A673 (cell line): ENCODE measurements at regions not wholly inside any gene's neighbourhood (a gene's known extent, or its start where the extent isn't known, plus 50 kb on each side); places are given as distances from the start of the nearest gene placed in this dataset.

ENCODE experiments used
- BruUV-seq: library from RNA; stranded (reverse); fragments of 400-500 nt; replicated peaks from 2 replicates; lab custom pipeline; 2021; lab: Mats Ljungman, UMichigan
- CTCF ChIA-PET: fragments of 300-600 bp; sonication (Branson Sonifier 250); formaldehyde crosslinking; loops from one replicate; lab custom pipeline; 2022; ENCODE audit warnings: antibody characterized with exemption; lab: Charles Lee
- POLR2A ChIA-PET: fragments of 300-600 bp; sonication (Branson Sonifier 250); formaldehyde crosslinking; loops from one replicate; lab custom pipeline; 2022; ENCODE audit warnings: antibody characterized with exemption; ENCODE audit not compliant: low non-redundant PET; lab: Charles Lee
- DNase-seq: peaks from one replicate; pipeline ENCODE4 v3.0.0-alpha.2; 2015; ENCODE audit warnings: low spot score
- H3K27ac ChIP-seq: fragments of 200-600 bp; sonication (generic); 2 replicates; pipeline ENCODE4 v1.5.1; 2016; ENCODE audit warnings: mixed run types, low read depth, mild to moderate bottlenecking, mixed read lengths, antibody characterized with exemption, low read length; ENCODE audit not compliant: poor library complexity, severe bottlenecking
- H3K27me3 ChIP-seq: fragments of 200-600 bp; sonication (generic); replicated peaks from 2 replicates; pipeline ENCODE4 v1.6.1; 2017; ENCODE audit warnings: mixed run types, low read depth, mild to moderate bottlenecking, mixed read lengths, antibody characterized with exemption, low read length; ENCODE audit not compliant: insufficient read depth, poor library complexity
- H3K36me3 ChIP-seq: fragments of 200-600 bp; sonication (generic); 2 replicates; pipeline ENCODE4 v1.6.1; 2016; ENCODE audit warnings: mixed run types, mild to moderate bottlenecking, mixed read lengths, antibody characterized with exemption, low read length; ENCODE audit not compliant: insufficient read depth, poor library complexity, severe bottlenecking
- H3K4me1 ChIP-seq: fragments of 200-600 bp; sonication (generic); 2 replicates; pipeline ENCODE4 v1.6.1; 2017; ENCODE audit warnings: mixed run types, mild to moderate bottlenecking, mixed read lengths, antibody characterized with exemption, low read length; ENCODE audit not compliant: insufficient read depth, poor library complexity, severe bottlenecking
- H3K4me3 ChIP-seq: fragments of 200-600 bp; sonication (generic); 2 replicates; pipeline ENCODE4 v1.5.1; 2016; ENCODE audit warnings: low read depth, mixed run types, mild to moderate bottlenecking, mixed read lengths, low read length; ENCODE audit not compliant: poor library complexity, severe bottlenecking
- H3K9me3 ChIP-seq: fragments of 200-600 bp; sonication (generic); 2 replicates; pipeline ENCODE4 v1.6.1; 2016; ENCODE audit warnings: mixed run types, low read depth, mild to moderate bottlenecking, mixed read lengths, antibody characterized with exemption, low read length; ENCODE audit not compliant: poor library complexity, severe bottlenecking
- EZH2 ChIP-seq: fragments of 200-600 bp; sonication (generic); IDR thresholded peaks from 2 replicates; pipeline ENCODE4 v1.6.1; 2017; ENCODE audit warnings: borderline replicate concordance, low read depth, mild to moderate bottlenecking, mixed read lengths, antibody characterized with exemption, low read length; ENCODE audit not compliant: poor library complexity, severe bottlenecking
- intact Hi-C: fragments of 100-400 bp; cut with micrococcal nuclease; formaldehyde crosslinking; loops from one replicate; pipeline ENCODE4 v1.10.0; 2022; ENCODE audit not compliant: unreplicated experiment
- TF ChIP-seq, protein P1 (sequence below): fragments of 300-800, 200-600 bp; sonication (generic); conservative IDR thresholded peaks from 2 replicates; pipeline ENCODE4 v1.5.1; 2017; ENCODE audit warnings: low read depth, mild to moderate bottlenecking, antibody characterized with exemption, low read length, moderate library complexity, mixed read lengths

DNA sequence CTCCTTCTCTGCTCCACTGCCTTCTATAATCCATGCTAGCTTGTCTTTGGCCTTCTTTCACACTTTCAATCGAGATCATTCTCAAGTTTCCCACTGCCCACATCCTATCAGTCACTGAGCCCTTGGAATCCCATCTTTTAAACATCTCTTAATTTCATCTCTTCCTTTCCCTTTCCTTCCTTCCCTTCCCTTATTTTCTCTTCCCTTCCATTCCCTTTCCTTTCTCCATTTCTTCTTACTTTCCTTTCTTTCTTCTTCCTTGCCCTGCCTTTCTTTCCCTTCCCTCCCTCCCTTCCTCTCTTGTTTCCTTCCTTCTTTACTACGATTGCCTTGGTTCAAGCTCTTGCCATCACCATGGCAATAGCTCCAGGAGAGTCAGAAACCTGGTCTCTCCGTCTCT is 183.8 kb downstream of the EMP1 start:
- Histone ChIP-seq H3K4me3 (no peak overlapping the region), H3K27ac (no peak overlapping the region), H3K27me3 (peaks cover 29% of the 10 kb centered on the region), H3K36me3 (no peaks in the 10 kb centered on the region), H3K4me1 (no peaks in the 10 kb centered on the region), H3K9me3 (no peaks in the 10 kb centered on the region)
- no peak for DNase-seq
- intact Hi-C loops: no loop called here
- no TSS peak for BruUV-seq
- TF ChIP-seq, protein P1, sequence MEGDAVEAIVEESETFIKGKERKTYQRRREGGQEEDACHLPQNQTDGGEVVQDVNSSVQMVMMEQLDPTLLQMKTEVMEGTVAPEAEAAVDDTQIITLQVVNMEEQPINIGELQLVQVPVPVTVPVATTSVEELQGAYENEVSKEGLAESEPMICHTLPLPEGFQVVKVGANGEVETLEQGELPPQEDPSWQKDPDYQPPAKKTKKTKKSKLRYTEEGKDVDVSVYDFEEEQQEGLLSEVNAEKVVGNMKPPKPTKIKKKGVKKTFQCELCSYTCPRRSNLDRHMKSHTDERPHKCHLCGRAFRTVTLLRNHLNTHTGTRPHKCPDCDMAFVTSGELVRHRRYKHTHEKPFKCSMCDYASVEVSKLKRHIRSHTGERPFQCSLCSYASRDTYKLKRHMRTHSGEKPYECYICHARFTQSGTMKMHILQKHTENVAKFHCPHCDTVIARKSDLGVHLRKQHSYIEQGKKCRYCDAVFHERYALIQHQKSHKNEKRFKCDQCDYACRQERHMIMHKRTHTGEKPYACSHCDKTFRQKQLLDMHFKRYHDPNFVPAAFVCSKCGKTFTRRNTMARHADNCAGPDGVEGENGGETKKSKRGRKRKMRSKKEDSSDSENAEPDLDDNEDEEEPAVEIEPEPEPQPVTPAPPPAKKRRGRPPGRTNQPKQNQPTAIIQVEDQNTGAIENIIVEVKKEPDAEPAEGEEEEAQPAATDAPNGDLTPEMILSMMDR: no peak
- no peak for TF ChIP-seq EZH2
- POLR2A ChIA-PET: no interaction called here
- CTCF ChIA-PET: no interaction called here

DNA sequence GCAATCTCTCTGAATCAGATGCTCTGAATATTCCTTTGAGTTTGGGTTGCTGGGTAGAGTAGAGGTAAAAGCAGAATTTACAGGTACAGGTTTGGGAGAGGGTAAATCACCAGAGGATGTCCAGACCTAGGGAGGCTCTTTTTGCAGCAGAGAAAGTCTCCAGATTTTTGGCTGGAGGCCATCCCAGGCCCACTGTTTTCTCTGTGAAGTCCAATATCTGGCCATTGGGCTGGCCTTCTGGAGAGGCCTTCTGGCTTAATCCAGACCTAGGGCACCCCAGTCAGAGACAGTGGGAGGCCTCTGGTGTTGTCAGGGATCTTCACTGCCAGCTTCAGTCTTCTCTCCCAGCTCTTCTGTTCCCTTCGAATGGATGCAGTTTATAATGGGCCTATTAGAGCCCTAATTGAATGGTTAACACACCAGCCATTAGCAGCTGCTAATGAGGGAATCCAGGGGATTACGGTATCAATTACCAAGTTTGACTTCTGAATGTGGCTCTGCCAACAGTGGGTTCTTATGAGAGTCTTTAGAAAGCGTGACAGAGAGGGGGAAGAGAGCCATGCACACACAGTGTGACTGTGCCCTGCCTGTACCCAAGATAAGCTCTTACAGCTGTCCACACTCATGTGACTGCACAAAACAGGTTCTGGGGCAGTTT is 183.1 kb downstream of the EMP1 start:
- intact Hi-C loops: no loop called here
- no peak overlapping the region for H3K4me3 ChIP-seq
- peaks cover 29% of the 10 kb centered on the region for H3K27me3 ChIP-seq
- CTCF ChIA-PET: no interaction called here
- no peaks in the 10 kb centered on the region for H3K36me3 ChIP-seq
- BruUV-seq: no TSS peak
- no peak for DNase-seq
- POLR2A ChIA-PET: no interaction called here
- H3K9me3 ChIP-seq: no peaks in the 10 kb centered on the region
- no peaks in the 10 kb centered on the region for H3K4me1 ChIP-seq
- TF ChIP-seq, protein P1: no peak
- no peak for TF ChIP-seq EZH2
- no peak overlapping the region for H3K27ac ChIP-seq

DNA sequence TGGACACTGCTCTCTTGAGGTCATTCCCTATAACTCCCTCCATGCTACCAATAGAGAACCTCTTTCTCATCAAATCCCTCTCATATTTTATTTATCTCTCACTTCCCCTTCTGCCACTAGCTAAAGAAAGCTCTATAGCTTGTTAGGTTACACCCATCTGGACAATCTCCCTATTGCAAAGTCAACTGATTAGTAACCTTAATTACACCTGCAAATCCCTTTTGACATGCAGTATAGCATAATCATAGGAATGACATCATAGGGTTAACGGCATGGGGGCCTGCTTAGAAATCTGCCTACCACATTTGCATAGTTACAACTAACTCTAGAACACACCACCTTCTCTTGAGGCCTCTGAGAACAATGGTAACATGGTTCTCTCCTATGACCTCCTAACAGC is 181.2 kb downstream of the EMP1 start:
- Histone ChIP-seq H3K4me3 (no peak overlapping the region), H3K27ac (no peak overlapping the region), H3K27me3 (peaks cover 33% of the 10 kb centered on the region), H3K36me3 (no peaks in the 10 kb centered on the region), H3K4me1 (no peaks in the 10 kb centered on the region), H3K9me3 (no peaks in the 10 kb centered on the region)
- TF ChIP-seq EZH2: no peak
- TF ChIP-seq, protein P1: no peak
- BruUV-seq: no TSS peak
- POLR2A ChIA-PET: no interaction called here
- no peak for DNase-seq
- CTCF ChIA-PET: no interaction called here
- intact Hi-C loops: no loop called here
